HG03469 (cell line): ENCODE measurements at regions not wholly inside any gene's neighbourhood (a gene's known extent, or its start where the extent isn't known, plus 50 kb on each side); places are given as distances from the start of the nearest gene placed in this dataset.

Experiments
- ATAC-seq: cut with Tn5 transposase; IDR thresholded peaks from one replicate; pipeline ENCODE4 v1.9.1; 2021; ENCODE audit warnings: mild to moderate bottlenecking, moderate library complexity, moderate number of reproducible peaks; ENCODE audit not compliant: unreplicated experiment

- ATAC-seq, result no peak
Observed at GRCh38 chr5:152853361-152853760, 448.3 kb upstream of the NMUR2 start.

- ATAC-seq, result no peak
Observed at GRCh38 chr5:152855441-152855840, 450.4 kb upstream of the NMUR2 start.

- ATAC-seq, result no peak
Observed at GRCh38 chr5:152861231-152861630, 456.2 kb upstream of the NMUR2 start.

- ATAC-seq, result no peak
Observed at GRCh38 chr5:152864447-152864846, 459.4 kb upstream of the NMUR2 start.

- ATAC-seq, result no peak
Observed at GRCh38 chr5:152864991-152865390, 459.9 kb upstream of the NMUR2 start.

GRCh38 chr5:152869971-152870370 is 464.9 kb upstream of the NMUR2 start:
- no peak for ATAC-seq

GRCh38 chr5:152882621-152883020 is 477.5 kb upstream of the NMUR2 start:
- ATAC-seq, result no peak

GRCh38 chr5:152883066-152883775 is 478.1 kb upstream of the NMUR2 start:
- ATAC-seq, result no peak

GRCh38 chr5:152884006-152884405 is 478.9 kb upstream of the NMUR2 start:
- ATAC-seq, result no peak

- no peak for ATAC-seq
Observed at GRCh38 chr5:152900332-152900731, 495.3 kb upstream of the NMUR2 start.

GRCh38 chr5:152901754-152902153 is 496.7 kb upstream of the NMUR2 start:
- ATAC-seq, result no peak

GRCh38 chr5:152905286-152905685 is 500.2 kb upstream of the NMUR2 start:
- ATAC-seq, result no peak

GRCh38 chr5:152907488-152908245 is 502.6 kb upstream of the NMUR2 start:
- no peak for ATAC-seq

- no peak for ATAC-seq
Observed at GRCh38 chr5:152912924-152913323, 507.8 kb upstream of the NMUR2 start.

GRCh38 chr5:152932621-152933020 is 527.5 kb upstream of the NMUR2 start:
- ATAC-seq, result no peak

- no peak for ATAC-seq
Observed at GRCh38 chr5:152933056-152933455, 528.0 kb upstream of the NMUR2 start.

- ATAC-seq, result no peak
Observed at GRCh38 chr5:152938630-152939029, 533.6 kb upstream of the NMUR2 start.

GRCh38 chr5:152942633-152943336 is 537.7 kb upstream of the NMUR2 start:
- ATAC-seq, result no peak

GRCh38 chr5:152953788-152954483 is 536.5 kb upstream of the GRIA1 start:
- no peak for ATAC-seq

- no peak for ATAC-seq
Observed at GRCh38 chr5:152956943-152957613, 533.4 kb upstream of the GRIA1 start.
